HK-2 (cell line): ENCODE measurements at regions not wholly inside any gene's neighbourhood (a gene's known extent, or its start where the extent isn't known, plus 50 kb on each side); places are given as distances from the start of the nearest gene placed in this dataset.

ENCODE experiments used
- DNase-seq: peaks from one replicate; pipeline ENCODE4 v3.0.0-alpha.2; 2018; ENCODE audit not compliant: unreplicated experiment

DNA sequence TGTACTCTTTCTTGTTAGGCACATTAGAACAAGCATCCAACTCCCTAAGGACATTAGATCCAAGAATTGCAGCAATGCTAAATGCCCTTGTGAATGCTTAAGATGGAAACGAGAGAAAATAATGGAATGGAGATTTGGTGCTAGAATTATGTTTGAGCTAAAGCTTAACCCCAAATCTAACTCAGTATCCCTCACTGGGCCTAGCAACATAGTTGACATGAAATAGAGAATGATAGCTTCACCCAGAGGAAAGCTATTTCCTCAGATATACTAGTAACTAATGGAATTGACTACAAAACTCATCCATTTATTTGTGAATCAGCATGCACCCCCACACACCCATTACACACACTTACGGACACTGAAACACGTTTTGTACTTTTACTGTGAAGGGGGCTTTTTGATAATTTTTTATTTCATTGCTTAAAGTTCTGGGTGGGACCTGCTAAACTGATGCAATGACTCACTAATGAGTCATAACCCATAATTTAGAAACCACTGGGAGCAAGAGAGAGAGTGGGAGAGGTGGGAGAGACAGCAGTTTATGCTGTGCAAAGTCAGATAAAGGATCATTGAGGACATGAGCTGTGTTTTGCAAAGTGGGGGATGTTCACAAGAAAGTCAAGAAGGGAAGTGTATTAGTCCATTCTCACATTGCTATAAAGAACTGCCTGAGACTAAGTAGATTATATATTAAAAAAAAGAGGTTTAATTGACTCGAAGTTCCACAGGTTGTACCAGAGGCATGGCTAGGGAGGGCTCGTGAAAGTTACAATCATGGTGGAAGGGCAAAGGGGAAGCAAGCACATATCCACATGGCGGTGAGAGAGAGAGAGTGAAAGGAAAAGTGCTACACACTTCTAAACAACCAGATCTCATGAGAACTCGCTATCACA is 382.7 kb downstream of the SFMBT2 start:
- no peak for DNase-seq

DNA sequence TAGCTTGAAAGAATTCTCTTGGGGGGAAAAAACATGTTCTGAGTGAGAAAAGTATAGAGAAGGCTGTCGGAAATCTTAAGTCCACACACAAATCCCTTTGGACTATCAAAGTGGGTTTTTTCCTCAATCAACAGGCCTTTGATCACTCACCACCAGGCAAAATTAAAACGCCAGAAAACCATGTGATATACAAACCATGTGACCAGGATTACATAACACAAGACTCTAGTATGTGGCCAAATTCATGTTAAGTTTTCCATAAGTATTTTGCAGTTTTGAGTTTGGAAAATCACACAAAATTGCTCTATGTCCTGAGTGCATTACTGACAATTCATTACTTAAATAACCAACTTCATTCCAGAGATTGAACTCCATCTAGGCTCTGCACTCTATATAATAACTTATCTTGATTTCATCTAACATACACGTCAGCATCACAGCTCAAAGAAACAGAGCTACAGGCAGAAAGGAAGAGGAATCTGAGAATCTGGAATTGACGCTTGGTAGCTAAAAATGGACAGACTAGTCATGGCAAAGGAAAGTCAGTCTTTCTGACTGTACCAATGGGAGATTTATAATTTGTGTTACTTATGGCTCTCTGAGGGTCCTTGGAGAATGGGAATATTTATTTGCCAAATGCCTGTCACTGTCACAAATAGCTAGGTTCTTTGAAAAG is 383.5 kb downstream of the SFMBT2 start:
- DNase-seq, result no peak

GRCh38 chr10:7026818-7027217 is 384.0 kb downstream of the SFMBT2 start:
- no peak for DNase-seq

GRCh38 chr10:7025296-7025695 is 385.5 kb downstream of the SFMBT2 start:
- no peak for DNase-seq

- no peak for DNase-seq
Observed at GRCh38 chr10:7015457-7015856, 395.4 kb downstream of the SFMBT2 start.

DNA sequence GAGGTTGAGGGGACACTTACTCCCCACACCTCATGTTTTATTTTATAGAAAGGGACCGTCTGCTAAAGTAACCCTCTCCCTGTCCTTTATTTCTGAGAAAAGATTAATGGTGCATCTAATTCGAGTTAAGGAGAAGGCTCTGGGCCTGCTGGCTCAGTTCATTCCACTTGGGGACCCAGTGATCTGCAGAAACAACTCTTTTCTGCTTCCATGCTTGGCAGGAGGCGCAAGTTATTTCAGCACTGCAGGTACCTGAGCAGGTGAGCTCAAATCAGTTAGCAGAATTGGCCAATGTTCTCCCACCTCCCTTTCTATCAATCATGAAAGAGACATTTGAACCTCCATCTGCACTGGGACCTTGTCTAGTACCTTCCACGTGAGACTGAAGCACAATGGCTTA is 396.1 kb downstream of the SFMBT2 start:
- DNase-seq, result no peak

DNA sequence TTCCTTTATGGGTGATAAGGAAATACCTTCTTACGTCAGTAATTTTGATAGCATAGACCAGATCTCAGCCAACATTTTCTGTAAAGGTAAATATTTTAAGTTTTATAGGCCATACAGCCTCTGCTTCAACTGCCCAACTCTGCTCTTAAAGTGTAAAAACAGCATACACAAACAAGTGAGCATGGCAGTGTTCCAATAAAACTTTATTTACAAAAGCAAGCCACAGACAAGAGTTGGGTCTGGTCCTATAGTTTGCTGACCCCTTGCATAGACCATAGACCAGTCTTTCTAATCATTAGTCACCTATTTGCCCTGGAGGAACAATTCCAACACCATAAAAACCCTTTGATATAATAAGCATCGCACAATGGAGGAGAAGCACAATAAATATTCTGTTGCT is 398.8 kb downstream of the SFMBT2 start:
- no peak for DNase-seq

DNA sequence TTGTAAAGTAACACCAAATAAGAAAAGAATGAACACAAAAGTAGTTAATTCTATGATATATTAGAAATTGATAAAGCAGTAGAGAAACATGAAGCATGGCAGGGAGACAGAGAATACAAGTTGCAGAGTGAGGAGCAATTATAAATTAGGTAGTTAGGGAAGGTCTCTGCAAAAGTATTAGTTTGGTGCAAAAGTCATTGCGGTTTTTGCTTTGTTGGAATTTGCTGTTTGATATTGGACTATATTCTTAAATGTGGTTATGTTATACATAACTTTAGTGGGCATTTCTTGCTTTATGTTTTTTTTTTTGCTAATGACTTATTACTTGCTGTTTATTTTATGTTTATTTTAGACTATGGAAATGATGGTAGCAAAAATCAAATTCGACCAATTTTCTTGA is 402.2 kb downstream of the SFMBT2 start:
- no peak for DNase-seq

DNA sequence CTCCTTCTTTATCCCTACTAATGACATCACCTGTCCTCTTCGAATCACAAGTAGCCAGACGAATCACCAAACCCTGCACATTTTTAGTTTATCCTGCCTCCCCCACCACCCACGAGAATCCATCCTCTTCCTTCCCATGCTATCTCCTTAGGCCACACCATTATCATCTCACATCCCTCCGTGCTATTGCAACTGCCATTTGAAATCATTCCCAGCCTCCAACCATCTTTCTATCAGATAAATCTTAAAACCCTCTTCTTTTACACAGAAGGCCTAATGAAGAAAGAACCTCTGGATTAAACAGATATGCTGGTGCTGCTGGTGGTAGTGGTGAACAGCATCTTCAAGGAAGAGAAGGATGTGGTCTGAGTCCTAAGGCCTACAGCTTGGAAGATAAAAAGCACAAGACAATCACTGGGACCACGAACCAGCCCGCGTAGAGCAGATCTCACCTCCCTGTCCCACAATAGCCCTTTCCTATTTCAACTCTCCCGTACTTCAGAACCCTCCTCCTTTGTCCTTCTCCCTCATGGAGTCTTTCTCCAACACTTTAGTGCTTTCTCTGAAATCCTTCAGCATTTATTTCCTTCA is 403.1 kb downstream of the SFMBT2 start:
- no peak for DNase-seq

DNA sequence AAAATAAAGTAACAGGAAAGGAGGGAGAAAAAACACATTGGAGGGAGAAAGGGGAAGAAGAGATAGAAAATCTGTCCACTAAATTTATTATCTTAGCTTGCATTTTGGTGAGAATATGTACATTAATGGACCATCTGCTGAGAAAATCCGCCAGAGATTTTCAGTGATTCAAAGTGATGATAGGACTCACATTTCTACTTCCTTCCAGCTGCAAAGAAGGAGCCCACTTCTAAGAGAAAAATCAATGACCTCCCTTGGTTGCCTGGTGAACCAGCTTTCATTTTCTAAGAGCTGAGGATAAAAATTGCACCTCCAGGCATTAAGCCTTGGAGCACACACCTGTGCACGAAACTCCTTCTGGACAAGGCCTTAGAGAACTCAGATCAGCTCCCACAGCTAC is 404.3 kb downstream of the SFMBT2 start:
- no peak for DNase-seq

- no peak for DNase-seq
Observed at GRCh38 chr10:7003831-7004395, 406.9 kb downstream of the SFMBT2 start.

GRCh38 chr10:7000061-7000460 is 410.8 kb downstream of the SFMBT2 start:
- DNase-seq, result no peak

DNA sequence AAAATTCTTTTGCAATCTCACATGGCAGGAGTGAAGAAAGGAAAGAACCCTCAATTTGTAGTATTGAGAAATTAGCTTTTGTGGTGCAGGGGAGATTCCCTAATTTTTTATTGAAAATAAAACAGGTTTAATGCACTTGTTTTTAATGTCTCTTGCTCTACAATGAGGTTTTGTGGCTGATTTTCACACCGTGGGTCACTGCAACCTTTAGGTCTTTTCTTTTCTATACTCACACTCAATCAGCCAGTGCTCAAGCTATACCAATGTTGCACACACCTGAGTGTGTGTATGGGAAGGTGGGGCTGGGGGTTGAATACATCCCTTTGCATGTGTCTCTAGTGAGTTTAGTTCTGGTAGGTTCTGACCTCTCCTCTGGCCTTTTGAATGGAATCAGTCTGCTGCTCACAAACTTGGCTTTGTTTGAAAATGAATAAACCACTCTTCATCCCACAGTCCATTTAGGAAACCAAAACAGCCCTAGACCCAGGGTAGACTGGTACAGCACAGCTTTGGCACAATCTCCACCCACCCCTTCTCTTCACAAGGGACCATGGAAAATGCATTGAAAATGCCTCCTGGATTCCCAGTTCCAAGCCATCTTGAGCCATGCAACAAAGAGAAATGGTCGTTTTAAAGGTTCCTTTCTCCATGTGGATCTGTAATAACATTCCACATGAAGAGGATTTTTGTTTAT is 411.5 kb downstream of the SFMBT2 start:
- DNase-seq, result no peak

DNA sequence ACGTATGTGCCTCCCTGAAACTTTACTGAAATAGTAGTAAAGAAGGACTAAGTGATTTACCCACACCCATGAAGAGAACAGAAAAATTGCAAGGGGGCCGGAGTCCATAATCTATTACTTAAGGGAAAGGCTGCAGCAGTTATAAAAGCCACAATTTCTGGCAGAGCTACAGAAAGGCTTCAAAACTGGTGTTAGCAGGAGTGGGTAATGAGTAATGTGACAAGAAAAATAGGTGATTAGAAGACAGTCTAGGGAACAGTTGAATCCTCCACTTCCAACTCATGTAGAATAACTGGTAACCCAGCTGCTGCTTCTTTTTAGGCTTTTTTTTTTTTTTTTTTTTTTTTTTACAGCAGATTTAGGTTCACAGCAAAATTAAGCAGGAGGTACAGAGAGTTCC is 413.3 kb downstream of the SFMBT2 start:
- DNase-seq, result no peak

- no peak for DNase-seq
Observed at GRCh38 chr10:6996431-6996830, 414.4 kb downstream of the SFMBT2 start.

DNA sequence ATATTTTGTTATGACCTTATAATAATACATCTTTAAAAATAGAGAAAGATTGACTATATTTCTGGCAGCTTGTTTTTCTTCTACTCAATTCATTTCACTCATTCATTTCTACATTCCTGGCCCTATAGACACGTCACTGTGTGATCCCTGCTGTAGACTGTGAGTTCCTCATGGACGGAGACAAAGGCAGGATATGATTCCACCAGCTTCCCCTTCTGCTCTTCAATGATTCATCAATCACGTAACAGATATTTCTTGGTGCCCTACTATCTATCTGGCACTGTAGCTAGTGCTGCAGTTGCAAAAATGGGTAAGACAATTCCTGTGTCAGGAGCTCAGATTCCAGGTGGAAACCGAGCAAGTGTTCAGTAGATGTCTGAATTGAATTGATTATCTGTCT is 415.0 kb downstream of the SFMBT2 start:
- DNase-seq, result no peak

- no peak for DNase-seq
Observed at GRCh38 chr10:6995341-6995740, 415.3 kb upstream of the PRKCQ start.

DNA sequence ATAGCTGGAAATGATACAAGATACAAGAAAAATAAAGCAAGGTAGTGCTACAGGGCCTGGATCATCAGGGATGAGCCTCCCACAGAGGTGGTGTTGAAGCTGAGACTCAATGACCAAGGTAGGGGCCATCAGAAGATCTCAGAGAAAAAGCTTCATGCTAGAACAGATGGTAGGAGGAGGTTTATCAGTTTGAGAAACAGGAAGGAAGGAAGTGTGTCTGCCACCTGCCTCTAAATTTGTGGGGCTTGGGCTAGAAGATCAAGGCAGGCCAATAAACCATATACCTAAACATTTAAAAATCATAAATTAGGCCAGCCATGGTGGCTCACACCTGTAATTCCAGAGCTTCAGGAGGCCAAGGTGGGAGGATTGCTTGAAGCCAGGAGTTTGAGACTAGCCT is 410.8 kb upstream of the PRKCQ start:
- no peak for DNase-seq

GRCh38 chr10:6988654-6989053 is 408.6 kb upstream of the PRKCQ start:
- DNase-seq, result no peak

DNA sequence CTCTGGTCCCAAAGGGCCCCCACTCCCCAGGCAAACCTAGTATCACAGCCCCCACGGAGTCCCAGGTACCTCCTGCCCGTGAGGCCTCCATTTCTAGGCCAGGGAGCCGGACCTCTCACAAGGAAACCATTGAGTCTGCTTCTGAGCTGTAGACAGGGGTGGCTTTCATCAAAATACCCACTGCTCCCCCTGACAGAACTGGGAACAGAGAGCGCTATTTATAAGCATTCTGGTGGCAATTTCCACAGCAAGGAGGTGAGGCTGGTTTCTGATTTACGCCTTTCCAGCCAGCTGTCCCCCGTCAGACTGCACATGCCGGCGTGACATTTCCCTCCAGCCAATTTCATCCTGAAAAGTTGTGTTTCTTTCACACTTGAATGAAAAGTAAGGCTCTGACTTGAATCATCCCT is 407.5 kb upstream of the PRKCQ start:
- DNase-seq, result no peak

DNA sequence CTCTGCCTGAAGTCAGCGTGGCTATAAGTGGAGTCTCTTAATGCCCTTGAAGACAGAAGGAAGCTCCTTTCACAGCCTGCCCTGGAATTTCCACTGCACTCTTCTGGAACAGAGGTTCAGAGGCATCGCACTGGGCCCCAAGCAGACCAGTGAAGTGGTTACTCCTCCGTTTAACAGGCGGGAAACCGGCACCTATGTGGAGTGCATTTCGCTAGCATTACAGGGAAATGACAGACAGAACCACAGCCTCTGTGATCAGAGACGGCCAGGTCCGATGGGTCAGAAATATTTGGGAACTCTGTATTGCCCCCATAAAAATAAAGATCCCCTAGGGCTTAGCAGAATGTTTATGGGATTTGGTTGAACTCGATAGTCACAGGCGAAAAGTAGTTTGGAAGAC is 406.9 kb upstream of the PRKCQ start:
- no peak for DNase-seq

DNA sequence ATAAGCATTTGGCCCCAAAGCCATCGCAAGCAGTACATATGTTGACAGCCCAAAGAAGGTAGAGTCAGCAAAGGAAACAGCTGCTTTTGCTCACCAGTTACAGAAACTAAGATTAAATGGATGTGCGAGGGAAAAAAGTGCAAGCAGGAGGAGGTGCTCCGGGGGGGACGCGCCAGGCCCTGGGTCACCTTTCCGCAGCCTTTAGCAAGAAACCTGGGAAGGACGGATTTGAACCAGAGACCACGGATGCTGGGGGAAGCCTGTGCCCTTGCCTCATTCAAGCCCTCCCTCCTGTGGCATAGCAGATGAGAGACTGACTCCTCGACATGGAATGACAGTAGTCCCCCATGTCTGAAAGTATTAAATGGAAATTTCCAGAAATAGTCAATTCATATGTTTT is 405.6 kb upstream of the PRKCQ start:
- no peak for DNase-seq
